AG04449 (cell line): ENCODE measurements at regions not wholly inside any gene's neighbourhood (a gene's known extent, or its start where the extent isn't known, plus 50 kb on each side); places are given as distances from the start of the nearest gene placed in this dataset.
"Not testable (repeated sequence)": the region's sequence is repeated elsewhere in the genome, so short reads cannot be mapped to it uniquely, and the experiment has no call there.

Experiments used
- CTCF ChIA-PET: fragments of 350-600 bp; formaldehyde crosslinking; extraction: SDS; loops from one replicate; lab custom pipeline; 2021; ENCODE audit warnings: antibody characterized with exemption; lab: Yijun Ruan, JAX
- POLR2A ChIA-PET: fragments of 400-600, 350-600 bp; formaldehyde crosslinking; extraction: SDS; loops from one replicate; lab custom pipeline; 2020; ENCODE audit warnings: antibody characterized with exemption, inconsistent platforms; lab: Yijun Ruan, JAX
- DNase-seq: peaks from one replicate; pipeline ENCODE4 v3.0.0-alpha.2; 2010; ENCODE audit warnings: low read depth, low spot score
- H3K4me3 ChIP-seq: 2 replicates; pipeline ENCODE4 v1.5.1; 2011; ENCODE audit warnings: low read depth, mild to moderate bottlenecking, control low read depth, low read length
- CTCF ChIP-seq: IDR thresholded peaks from one replicate; pipeline ENCODE4 v1.5.1; 2011; ENCODE audit warnings: mild to moderate bottlenecking, moderate library complexity, low read length, control low read depth, inconsistent platforms; ENCODE audit not compliant: insufficient read depth; ENCODE audit errors: missing control alignments

GRCh38 chr6:8628063-8628462 lies 192.7 kb upstream of the SLC35B3 start:
- H3K4me3 ChIP-seq, result no peak overlapping the region
- ChIA-PET CTCF (no interaction called here), POLR2A (no interaction called here)
- DNase-seq, result no peak
- TF ChIP-seq CTCF, result no peak

GRCh38 chr6:8627085-8627861 lies 191.9 kb upstream of the SLC35B3 start:
- H3K4me3 ChIP-seq, result no peak overlapping the region
- CTCF ChIA-PET, result no interaction called here
- POLR2A ChIA-PET, result no interaction called here
- no peak for TF ChIP-seq CTCF
- DNase-seq, result no peak

- H3K4me3 ChIP-seq, result no peak overlapping the region
- DNase-seq, result no peak
- POLR2A ChIA-PET, result no interaction called here
- TF ChIP-seq CTCF, result no peak
- CTCF ChIA-PET, result no interaction called here
These were observed 189.3 kb upstream of the SLC35B3 start for GRCh38 chr6:8624665-8625064.

DNA sequence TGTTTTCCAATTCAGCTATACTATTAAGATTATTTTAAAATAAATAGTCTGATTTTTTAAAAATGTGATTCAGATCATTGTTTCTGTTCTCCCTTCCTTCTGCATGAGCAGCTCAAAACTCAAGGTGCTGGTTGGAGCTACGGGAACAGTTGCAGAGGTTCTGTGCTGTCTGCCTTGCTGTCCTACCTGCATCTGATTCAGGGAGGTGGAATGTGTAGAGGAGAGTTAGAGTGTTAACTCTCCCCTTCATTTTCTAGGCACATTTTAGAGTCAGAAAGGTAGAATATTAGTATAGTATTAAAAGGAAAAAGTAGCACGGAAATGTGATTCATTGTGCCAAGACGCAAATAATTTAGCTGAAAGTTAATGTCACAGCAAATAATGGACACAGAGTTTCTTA lies 188.1 kb upstream of the SLC35B3 start:
- no peak overlapping the region for H3K4me3 ChIP-seq

DNA sequence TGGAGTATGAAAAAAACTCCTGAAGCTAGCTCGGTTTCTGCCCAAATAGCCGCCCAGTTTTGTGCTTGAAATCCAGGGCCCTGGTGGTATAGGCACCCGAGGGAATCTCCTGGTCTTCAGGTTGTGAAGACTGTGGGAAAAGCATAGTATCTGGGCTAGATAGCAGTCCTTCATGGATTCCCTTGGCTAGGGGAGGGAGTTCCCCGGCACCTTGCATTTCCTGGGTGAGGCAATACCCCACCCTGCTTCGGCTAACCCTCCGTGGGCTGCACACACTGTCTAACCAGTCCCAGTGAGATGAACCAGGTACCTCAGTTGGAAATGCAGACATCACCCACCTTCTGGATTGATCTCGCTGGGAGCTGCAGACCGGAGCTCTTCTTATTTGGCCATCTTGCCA lies 184.5 kb upstream of the SLC35B3 start:
- ChIA-PET CTCF (no interaction called here), POLR2A (no interaction called here)
- no peak for TF ChIP-seq CTCF
- DNase-seq, result no peak
- H3K4me3 ChIP-seq, result no peak overlapping the region

More for the DNA sequence above, 188.1 kb upstream of the SLC35B3 start:
- no peak for DNase-seq
- POLR2A ChIA-PET, result no interaction called here
- CTCF ChIA-PET, result no interaction called here
- no peak for TF ChIP-seq CTCF

- POLR2A ChIA-PET, H3K4me3 ChIP-seq, CTCF ChIA-PET, DNase-seq: not testable (repeated sequence)
These were observed 184.1 kb upstream of the SLC35B3 start for GRCh38 chr6:8619408-8619807.

GRCh38 chr6:8608737-8609136 lies 173.4 kb upstream of the SLC35B3 start:
- DNase-seq, result no peak
- POLR2A ChIA-PET, result no interaction called here
- TF ChIP-seq CTCF, result no peak
- CTCF ChIA-PET, result no interaction called here
- H3K4me3 ChIP-seq, result no peak overlapping the region
